GM19324 (cell line): ENCODE measurements at regions not wholly inside any gene's neighbourhood (a gene's known extent, or its start where the extent isn't known, plus 50 kb on each side); places are given as distances from the start of the nearest gene placed in this dataset.

Experiments
- ATAC-seq: cut with Tn5 transposase; IDR thresholded peaks from one replicate; pipeline ENCODE4 v1.9.1; 2021; ENCODE audit warnings: mild to moderate bottlenecking, moderate library complexity; ENCODE audit not compliant: unreplicated experiment, low FRiP score

DNA sequence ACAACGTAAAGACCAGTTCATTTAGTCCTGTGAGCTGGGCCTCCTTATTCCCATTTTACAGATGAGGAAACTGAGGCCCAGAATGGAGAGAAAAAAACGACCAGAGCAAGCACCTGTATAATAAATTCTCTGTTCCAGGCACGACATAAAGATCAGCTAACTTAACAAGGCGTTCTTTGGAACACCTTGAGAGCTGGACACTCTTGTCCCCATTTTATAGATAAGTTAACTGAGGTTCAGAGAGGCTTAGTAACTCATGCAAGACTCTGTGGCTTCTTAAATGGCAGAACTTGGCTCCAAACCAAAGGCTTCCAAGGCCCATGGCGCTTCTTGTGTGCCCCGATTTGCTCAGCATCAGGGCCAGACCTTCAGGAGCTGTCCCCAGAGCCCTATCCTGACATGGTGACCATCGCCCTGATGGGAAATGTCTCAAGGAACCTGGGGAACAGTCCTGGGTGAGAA is 142.1 kb downstream of the VEGFA start:
- ATAC-seq, result no peak

DNA sequence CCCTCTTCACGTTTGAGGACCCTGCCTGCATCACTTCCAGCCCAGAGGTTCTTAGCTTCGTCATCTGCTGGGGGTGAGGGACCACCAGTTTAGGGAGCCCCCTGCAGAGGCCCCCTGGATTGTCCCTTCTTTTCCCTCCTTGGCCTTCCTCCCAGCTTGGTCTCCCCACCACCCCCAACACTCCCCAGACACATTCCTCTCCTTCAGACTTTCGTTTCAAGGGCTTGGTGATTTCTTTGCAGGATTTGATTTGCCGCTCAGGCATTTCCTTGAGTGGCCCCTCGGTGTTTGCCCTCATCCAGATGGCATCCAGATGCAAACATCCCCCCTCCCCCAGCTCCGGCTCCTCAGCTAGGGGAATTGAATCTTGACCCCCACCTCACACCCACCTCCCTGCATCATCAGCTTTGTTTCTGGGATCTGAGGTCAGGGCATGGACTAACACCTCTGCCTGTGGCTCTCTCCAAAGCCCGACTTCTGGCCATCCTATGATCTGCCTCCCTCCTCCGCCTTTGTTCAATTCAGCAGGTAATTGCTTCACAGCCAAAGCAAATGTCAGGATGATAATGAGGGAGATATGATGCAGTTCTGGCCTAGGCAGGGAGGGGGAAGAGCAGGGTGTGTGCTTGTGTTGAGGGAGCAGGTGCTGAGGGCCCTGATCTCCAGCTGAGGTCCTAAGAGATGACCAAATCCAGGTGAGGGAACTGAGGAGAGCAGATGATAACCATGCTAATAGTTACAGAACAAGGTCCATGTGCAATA is 141.5 kb downstream of the VEGFA start:
- ATAC-seq, result no peak

DNA sequence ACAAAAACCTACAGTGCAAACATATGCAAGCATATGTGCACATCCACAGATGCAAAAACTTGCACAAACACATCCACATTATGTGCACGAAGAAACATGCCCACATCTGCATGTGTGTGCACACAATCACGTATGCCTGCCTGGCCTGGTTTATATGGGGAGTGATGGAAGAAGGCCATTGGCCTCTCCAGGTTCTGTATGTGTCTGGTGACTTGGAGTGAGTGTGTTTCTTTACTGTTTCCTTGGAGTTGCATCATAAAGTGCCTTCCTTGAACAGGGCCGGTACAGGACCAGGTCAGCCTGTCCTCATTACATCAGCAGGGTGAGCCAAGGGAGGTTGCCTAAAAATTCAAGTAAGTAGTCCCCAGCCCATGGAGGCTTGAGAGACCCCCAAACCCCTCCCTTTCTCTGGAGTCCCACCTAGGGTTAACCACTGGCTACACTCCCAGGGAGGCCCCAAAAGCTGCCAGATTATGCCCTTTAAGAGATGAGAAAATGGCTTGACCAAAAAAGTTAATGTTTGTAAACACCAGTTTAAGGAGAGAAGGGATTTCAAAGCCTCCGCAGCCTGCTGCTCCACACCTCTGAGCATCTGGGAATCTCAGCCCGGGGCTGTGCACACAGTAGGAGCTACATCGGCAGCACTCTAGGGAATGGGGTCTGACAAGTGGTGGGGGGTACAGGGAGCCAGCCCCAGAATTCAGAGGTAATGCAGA is 140.8 kb downstream of the VEGFA start:
- no peak for ATAC-seq

DNA sequence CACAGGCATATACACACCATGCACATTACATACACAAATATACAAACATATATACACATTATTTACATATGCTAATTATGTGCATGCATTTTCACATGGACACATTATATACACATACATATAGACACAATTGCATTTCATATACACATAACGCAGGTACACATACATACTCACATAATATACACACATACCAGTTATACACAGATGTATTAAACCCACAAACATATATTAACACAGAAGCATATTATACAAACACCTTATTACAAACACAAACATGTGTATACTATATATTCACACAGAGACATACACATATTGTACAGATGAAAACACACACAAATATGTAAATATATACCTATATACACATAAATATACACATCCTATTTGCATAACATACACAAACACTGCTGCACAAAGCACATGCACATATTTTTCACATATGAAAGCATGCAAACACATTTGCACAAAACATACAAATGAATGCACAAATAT is 140.2 kb downstream of the VEGFA start:
- no peak for ATAC-seq

DNA sequence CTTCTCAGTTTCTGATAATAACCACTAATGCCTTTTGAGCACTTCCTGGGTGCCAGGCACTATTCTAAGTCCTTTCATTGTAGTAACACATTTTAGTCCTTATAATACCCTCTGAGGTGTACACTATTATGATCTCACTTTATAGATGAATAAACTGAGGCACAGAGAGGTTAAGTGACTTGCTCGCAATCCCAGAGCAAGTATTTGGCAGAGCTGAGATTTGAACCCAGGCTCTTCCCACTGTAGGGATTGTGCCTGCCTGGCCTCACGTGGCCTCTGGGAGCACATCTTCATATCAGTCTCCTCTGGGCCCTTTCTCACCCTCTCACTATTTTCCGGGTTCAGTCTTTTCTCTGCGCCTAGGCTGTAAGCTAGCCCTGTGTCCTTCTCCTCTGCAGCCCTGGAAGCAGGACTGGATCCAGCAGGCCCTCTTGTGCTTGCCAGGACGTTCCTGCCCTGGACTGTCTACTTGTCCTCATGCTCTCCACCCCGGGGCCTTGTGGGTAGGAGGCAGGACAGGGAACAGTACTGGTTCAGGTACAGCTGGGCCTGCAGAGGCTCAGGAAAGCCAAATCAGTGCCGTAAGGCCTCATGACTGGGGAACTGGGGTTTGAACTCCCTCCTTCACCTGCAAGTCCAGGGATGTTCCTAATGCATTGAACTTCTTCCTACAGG is 139.6 kb downstream of the VEGFA start:
- no peak for ATAC-seq

DNA sequence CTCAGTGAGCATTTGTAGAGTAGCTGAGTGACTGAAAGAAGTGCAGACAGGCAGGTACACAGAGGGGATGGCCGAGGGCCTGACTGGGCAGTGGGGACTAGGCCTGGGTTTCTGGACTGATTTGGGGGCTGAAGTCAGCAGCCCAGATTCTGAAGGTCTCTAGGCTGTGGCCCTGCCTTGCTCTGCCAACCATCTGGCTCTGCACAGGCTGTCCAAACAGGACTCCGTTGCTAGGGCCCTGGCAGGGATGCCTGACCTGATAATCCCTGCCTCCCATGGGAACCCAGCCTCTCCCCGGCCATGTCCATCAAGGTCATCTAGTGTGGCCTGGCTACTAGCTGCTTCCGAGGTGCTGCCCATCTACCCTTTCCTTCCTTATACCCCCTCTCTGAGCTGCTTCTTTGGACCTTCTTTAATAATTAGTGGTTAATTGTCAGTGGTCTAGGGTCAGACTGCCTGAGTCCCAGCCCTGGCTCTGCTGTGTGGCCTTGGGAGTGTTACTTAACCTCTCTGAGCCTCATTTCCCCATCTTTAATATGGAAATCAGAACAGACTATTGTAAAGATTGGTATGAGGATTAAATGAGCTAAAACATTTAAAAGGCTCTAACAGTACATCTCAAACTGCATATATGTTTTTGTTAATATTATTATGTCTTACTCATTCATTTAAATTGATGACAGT is 137.9 kb downstream of the VEGFA start:
- ATAC-seq, result no peak

DNA sequence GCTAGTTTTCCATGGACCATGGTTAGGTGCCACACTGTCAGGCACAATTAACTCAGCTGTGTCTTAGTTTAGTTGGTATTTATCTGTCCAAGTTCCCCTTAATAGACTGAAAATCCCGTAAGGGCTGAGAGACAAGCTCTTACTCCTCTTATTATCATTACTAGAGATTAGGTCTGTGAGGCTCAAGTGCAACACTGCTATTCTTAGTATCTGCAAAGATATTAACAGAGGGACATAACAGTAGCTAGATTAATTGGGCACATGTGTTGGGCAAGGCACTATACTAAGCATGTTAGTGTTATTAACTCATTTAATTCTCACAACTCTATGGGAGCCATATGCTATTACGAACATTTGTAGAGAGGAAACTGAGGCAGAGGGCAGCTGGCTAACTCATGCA is 137.3 kb downstream of the VEGFA start:
- ATAC-seq, result no peak

DNA sequence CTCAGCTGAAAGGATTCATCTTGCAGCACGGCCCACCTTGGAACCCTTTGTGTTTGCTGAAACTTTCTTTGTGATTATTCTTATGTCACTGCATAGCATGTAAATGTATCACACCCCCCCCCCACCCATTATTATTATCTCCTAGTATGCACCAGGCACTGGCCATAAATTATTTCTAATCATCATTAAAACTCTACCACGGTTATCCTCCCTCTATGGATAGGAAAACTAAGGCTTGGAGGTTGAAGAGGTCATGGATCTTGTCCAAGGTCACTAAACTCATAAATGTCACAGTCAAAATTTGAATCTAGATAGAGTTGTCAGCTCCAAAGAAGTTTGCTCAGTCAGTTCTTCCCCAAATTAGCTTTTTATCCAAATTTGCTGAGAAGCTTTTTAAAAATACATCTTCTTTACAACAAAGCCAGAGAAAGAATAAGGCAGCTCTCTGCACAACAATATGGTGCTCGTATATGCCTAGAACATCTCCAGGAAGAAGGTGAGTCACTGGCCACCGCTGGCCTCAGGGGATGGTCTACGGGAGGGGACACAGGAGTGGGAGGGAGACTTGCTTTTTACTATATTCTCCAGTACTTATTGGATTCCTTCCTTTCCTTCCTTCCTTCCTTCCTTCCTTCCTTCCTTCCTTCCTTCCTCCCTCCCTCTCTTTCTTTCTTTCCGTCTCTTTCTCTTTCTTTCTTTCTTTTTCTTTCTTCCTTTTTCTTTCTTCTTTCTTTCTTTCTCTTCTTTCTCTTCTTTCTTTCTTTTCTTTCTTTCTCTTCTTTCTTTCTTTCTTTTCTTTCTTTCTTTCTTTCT is 134.5 kb downstream of the VEGFA start:
- ATAC-seq, result no peak

DNA sequence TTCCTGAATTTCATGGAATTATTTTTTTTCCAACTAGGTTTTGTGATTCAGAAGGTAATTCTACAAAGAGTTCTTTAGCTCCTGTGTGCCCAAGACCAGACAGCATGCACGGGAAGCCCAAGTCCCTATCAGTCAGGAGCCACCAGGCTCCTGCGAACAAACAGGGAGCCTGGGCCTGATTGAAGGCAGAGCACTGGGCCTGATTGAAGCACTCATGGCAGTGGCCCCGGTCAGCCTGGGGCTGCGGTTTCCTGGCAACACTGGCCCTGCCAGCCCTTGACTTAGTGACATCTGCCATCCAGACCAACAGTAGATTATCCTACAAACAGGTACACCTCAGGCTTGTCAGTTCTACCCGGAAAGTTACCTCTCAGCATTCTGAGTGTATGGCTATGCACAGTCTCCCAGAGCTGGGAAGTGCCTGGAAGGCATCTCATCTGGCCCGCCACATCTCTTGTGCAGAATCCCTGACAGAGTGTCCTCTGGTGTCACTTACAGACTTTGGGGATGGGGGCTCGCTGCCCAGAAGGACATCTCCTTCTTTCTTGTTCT is 133.8 kb downstream of the VEGFA start:
- ATAC-seq, result no peak

DNA sequence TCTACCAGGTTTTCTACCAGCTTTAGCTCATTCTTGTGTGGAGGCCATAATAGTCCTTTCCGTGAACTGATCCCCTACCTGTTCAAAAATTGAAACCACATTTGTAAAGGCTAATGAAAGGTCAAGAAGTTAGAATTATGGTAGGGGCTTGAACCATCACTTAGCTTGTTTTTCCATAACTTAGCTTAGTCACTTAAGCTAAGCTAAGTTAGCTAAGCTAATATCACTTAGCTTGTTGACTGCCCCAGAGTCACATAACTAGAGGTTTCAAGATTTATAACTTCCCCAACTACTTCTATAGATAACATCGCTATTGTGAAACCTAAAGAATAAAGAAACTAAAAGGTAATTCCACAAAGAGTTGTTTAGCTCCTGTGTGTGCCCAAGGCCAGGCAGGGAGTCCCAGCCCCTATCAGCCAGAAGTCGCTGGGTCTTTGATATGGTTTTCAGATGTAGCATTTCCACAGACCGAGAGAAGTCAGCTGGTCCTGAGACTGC is 131.8 kb downstream of the VEGFA start:
- no peak for ATAC-seq

DNA sequence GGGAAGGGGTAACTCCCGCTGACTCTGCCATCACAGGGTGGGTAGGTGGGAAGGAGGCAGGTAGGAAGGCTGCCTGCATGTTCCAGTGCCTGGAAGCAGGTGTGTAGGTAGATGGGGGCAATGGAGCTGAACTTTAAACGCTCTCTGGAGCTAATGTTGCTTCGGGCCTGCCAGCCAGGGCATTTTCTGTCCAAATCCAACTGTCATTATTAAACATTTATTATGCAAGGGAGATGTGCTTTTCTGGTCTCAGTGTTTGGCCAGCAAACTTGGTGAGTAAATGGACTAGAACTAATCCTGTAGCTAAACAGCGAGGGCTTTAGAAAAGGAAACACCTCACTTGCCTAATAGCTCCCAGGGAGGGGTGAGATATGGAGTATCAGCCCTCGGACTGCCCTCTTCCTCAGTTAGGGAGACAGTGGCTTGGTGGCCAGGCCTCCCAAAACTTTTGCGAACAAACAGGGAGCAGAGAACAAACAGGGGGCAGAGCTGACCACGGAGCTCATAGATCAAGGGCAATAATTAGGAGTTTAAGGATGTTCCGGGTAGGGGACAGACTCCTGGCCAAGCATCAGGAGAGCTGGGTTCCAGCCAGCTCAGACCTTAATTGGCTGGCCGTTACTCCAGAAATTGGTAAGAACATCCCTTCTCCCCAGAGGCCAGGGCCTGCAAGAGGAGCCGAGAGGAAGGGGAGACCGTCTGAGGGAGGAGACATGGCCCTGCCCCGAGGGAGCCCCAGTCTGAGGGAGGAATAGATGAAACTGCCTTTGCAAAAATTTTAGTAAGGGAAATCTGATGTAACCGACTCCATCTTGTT is 131.1 kb downstream of the VEGFA start:
- no peak for ATAC-seq

DNA sequence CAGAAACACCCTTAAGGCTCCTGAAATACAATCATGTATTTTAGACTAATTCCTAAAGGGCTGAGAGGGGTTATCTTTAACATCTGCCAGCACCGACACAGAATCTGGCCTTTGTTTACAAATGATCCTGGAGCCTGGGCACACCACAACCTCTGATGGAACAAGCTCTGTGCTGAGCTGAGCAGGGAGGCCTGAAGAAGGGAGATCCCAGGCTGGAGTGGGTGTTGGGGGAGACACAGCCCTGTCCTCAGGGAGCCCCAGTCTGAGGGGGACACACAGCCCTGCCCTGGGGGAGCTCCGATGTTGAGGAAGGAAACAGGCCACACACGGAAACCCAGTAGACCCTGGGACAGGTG is 130.5 kb downstream of the VEGFA start:
- no peak for ATAC-seq

DNA sequence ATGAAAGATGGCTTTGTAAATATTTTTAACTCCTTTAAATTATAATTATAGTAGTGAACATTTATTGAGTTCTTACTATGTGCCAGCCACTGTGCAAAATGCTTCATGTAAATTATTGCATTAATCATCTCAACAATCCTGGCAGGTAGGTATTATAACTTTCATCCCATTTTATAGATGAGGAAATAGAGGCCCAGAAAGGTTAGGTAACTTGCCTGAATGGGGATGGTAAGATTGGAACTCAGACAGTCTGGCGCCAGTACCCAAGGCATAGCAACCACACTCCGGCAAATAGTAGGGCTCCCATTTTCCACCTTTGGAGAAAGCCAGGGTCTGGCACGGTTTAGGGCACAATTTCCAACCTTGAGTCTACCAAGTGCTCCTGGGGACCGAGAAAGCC is 129.8 kb downstream of the VEGFA start:
- no peak for ATAC-seq

DNA sequence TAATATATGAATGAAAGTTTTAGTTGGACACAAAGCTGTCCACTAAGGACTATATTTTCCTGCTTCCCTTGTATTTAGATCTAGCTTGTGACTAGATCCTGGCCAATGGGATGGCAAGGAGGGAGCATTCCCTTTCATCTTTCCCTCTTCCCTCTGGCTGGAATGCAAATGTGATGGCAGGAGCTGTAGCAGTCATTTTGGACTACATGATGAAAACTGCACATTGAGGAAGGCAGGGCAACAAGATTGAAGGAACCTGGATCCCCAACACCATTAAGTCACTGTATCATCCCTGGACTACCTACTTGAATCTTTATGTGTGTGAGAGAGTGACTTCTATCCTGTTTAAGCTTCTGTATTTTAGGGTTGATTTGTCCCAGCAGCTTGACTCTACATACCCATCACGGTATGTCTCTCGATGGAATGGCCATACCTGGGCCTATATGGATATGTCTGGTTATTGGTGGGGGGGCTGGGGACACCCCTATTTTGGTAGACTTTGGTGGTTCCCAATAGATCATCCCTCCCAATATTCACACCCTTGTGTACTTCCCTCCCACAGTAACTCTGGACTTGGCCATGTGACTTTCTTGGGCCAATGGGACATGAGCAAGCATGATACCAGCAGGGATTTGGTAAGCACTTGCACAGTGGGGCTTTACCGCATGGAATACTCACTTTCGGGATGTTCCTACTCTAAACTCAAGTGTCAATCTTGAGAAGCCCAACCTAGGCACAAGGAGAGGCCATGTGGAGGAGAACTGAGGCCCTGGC is 128.5 kb downstream of the VEGFA start:
- no peak for ATAC-seq

DNA sequence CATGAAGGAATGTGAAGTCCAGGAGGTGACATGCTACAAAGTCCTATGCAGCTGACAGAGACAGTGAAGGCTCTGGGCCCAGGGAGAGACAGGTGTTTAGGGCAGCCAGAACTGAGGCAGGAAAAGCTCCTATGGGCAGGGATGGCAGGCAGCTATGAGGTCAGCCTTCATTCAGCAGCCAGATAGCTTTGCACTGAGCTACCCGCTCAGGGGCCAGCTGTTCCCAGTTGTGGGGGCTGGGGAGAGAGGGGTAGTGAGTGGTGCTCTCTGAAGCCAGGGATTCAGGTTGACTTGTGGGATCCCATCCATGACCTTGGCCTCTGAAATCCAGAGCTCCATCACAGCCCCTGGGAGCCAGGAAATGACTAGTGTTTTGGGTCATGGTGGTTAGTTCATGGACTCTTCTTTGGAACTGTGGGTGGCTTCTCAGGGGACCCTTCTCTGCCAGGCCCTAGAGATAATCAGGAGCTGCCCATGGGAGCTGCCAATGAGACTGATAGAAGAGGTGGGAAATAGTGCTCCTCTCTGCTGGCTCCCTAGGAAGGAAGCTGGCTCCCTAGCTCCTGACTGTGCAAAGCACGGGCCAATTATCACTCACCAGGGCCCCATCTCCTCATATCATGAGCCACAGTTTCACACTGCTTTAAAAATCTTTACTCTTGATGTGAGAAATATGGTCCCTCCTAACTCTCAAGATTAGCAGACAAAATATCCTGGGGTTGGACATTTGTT is 127.7 kb downstream of the VEGFA start:
- ATAC-seq, result no peak

DNA sequence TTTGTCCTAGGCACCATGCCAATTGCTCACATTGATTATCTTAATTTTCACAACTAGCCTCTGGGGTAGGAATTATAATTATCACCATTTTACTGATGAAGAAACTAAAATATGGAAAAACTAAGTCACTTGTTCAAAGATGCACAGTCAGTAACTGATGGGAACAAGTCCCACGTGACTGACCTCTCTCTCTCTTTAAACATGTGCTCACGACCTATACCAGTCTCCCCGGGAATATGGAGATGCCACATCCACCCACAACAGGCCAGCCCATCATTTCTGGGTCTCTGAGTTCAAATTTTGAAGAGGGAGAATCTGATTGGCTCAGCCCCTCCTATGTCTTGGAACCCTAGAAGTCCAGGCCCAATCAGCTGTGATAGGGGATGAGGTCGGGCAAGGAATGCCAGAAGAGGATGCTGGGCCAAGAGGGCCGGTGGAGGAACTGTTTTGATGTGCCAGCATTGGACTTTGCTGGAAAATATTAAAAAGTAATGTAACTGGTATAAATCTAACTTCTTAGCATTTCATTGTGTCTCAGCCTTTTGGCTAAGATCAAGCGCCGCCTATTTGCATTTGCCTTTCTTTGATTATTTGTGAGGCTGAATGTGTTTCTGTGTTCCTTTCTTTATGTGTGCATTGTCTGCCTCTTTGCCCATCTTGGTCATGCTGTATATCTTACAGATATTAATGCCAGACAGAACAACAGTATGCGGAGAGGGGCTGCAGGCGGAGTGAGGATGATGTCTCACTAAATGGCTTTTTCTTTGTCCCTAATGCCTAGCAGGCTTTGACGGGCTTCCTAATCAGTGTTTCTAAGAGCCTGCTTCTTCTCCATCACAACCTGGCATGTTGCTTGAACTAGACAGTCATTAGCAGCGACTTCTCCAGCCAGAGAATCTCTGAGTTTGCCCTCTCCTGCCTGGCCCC is 126.6 kb downstream of the VEGFA start:
- no peak for ATAC-seq
